HG03097 (cell line): ENCODE measurements at regions not wholly inside any gene's neighbourhood (a gene's known extent, or its start where the extent isn't known, plus 50 kb on each side); places are given as distances from the start of the nearest gene placed in this dataset.
"Not testable (repeated sequence)": the region's sequence is repeated elsewhere in the genome, so short reads cannot be mapped to it uniquely, and the experiment has no call there.

Experiments
- ATAC-seq: cut with Tn5 transposase; IDR thresholded peaks from one replicate; pipeline ENCODE4 v1.9.1; 2021; ENCODE audit not compliant: unreplicated experiment, low FRiP score

- not testable (repeated sequence) for ATAC-seq
Measured at GRCh38 chr2:87629491-87630458, 118.1 kb upstream of the PLGLB2 start.

DNA sequence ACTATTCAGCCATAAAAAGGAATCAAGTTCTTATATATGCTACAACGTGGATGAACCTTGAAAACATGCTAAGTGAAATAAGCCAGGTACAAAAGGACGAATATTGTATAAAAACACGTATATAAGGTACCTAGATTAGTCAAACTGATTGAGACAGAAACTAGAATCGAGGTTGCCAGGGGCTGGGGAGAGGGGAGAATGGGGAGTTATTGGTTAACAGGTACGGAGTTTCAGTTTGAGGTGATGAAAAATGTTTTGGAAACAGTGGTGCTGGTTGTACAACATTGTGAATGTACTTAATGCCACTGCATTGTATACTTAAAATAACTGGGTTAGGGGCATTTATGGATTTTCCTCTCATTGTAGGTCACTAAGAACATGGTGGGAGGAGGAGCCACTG lies 117.0 kb upstream of the PLGLB2 start:
- ATAC-seq = peak; percentile 63

DNA sequence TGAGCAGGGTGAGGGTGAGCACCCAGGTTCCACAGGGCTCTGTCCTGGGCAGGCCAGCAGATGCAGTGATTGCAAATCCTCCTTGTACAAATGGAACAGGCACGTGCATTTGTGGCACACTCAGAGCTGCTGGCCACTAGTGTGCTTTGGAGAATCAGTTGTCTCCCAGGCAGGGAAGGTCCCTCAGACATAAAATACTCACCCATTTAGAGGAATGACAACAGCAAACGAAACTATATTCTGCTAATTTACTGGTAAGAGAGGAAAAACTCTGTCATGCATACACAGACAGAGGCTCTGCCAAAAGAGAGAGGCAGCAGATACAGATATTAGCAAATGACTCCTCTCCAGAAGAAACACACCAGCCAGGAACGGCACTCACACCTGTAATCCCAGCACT lies 116.5 kb upstream of the PLGLB2 start:
- ATAC-seq = not testable (repeated sequence)

DNA sequence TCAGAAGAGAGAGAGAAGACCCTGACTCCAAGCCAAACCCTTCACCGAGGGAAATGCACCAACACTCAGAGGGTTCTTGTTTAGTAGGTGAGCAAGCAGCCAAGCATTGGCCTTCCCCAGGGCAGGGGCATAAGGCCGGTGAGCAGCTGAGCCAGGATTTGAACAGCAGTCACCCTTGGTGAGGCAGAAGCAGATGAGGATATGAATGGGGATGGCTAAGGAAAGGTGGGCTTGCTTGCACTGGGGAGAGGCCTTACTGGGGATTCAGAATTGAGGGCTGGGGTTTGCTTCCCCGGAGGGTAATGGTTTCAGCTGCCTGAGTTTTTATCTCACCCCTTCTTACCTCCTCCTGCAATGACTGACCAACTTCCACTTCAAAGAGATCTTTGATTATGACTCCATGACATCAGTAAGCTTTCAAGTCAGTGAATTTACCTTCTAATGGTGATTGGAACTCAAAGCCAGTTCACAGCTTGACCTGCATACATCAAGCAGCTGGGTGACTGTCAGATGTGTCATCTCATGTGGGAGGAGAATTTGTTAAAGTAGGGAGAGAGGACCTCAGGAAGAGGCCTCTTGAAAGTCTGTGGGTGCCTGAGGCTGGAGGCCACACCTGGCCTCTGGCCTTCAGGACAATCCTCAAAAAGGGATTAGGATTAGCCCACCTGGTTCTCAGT lies 114.5 kb upstream of the PLGLB2 start:
- ATAC-seq = not testable (repeated sequence)

DNA sequence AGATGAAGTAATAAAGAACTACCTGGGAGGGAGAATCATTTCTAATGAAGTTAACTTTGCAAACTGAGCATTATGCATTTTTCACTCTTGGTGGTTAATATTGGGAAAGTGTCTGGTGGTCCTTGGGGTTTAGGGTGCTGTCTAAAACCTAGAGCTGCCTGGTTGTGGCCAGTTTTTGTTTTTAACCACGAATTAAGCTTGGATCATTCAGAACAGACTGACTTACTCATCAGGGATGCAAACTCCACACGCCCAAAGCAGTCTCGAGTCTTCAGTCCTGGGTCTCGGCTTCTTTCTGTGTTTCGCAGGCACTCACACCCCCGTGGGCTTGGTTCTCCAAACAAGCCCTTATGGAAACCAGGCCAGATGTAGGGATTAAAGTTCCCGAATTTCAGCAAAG lies 113.8 kb upstream of the PLGLB2 start:
- not testable (repeated sequence) for ATAC-seq

DNA sequence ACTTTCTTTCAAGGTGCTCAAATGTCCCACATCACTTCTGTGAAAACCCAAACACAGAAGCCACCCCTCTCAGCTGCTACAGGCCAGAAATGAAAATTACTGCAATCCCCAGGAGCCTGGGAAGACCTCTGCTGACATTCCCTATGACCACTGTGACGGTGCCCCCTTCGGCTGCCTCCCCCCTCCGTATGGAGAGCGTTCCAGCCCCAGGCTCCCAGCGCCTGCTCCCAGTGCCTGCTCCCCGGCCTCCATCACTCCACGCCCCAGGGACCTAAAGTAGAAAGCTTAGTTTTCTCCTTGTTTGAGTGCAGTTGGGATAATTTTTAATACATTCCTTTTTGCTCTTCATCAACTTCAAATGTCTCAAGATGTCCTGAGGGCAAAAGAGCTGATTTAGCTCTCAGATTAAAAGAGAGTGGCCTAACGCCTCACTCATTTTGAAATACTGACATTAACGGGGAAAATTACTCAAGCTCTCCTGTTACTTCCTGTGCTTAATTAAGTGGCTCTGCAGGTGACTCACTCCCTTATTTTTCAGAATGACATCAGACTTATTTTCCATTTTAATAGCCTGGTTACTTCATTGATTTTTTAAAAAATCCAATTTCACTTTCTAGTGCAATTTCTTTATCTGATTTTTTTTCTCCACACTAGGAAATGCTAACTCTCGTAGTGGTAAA lies 112.8 kb upstream of the PLGLB2 start:
- ATAC-seq = not testable (repeated sequence)

DNA sequence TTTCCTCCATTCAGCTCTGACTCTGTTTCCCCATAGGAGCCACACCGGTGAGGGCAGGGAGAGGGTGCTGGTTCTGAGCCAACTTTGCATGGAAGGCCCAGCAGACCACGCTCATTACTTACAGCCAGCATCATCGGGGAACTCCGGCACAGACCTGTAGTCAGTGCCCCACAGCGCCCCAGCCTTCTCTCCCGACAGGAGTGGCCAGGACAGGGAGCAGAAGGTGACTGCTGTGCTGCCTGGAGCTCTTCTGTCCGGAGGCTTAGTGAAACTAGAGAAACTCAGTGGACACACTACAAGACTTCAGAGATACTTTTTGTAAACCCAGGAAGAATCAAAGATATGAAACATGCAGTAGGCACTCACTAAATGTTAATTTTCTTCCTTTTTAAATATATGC lies 111.6 kb upstream of the PLGLB2 start:
- ATAC-seq = not testable (repeated sequence)

DNA sequence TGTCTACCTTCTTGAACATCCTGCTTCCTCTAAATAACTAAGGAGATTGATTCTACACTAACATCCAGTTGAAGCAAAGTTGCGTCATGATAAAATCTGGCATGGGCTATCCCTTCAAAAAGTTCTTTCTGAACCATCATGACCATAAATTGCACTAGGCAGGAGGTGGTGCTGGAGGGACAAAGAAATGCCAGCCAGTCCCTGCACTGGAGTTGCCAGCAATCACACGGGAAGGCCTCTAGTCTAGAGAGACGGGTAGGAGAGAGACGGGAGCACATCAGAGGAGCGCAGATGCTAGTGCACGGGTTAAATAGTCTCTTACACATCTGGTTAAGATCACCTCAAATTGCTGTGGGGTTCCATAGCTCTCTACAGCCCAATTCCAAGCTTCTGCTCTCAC lies 111.2 kb upstream of the PLGLB2 start:
- not testable (repeated sequence) for ATAC-seq

DNA sequence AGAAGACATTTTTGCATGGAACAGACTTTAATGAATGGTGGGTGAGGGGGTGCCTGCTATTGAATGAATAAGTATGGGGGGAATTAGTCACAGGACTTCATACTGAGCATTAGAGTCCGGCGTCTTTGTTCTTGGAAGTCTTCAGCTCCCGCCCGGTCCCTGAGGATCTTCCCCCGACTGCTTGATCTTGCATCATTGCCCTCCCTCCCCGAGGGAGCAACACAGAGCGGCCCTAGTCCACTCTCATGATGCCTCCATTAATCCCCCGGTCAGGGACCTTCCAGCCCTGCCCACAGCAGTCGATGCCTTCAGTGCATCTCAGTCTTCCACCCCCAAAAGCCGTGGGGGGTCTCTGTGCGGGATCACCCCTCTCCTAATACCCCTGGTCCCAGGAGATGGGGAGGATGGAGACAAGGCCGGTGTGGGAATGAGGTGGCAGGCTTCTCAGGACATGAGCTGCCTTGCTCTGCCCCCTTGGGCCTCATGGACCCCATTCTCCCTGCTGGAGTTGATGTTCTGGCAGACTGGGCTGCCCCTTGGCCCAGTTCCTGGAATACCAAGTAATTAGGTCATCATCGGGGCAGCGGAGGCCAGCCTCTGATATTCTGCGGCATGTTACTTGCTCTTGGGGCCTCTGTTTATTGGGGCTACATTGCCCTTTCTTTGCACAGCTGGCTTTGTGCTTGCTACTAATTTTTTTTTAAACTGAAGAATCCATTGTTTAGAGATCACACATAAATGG lies 110.5 kb upstream of the PLGLB2 start:
- not testable (repeated sequence) for ATAC-seq

DNA sequence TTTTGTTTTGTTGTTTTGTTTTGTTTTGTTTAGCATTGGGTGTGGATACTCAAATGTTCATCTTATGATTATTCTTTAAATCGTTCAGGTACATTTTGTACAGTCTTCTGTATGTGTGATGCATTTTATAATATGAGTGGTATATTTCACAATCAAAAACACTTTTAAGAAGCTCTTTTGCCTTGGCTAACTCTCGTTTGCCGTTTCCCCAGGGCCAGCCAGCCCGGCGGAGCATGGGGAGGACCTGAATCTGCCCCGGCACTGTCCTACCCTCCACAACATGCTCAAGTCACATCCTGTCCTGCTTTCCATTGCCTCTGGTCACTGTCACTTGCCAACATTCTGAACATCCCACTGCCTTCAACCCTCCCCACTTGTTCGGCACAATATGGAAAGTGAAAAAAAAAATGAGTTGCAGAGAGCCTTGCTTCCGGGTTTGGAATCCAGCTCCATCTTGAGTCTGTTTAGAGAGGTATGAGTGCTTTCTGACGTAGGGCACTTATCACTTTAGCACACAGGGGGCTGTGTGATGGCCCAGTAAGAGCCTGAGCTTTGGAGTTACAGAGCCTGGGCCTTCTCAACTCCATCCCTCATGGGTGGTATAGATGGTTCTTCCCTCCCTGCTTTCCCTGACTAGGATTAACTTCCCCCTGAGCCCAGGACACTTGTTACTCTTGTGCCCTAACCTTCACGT lies 109.6 kb upstream of the PLGLB2 start:
- ATAC-seq = not testable (repeated sequence)

DNA sequence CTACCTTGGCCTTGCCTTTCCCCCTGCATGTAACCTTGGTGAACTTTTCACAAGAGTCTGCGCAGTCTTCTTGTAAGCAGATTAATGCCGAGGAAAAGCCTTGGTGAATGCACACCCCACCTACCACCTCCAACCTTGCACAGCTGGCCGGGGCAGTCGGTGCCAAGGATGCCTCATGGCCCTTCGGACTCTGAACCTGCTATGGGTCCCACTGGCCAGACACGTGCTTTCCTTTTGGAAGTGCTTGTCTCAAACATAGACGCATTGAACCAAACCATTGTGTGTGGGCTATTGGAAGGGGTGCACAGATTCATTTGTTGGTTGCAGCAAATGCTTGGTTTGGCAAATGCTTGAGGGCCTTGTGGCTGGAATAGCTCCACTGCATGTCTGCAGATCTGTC lies 109.0 kb upstream of the PLGLB2 start:
- not testable (repeated sequence) for ATAC-seq

GRCh38 chr2:87639801-87640440 lies 108.0 kb upstream of the PLGLB2 start:
- ATAC-seq = not testable (repeated sequence)

GRCh38 chr2:87640961-87641563 lies 106.8 kb upstream of the PLGLB2 start:
- ATAC-seq = not testable (repeated sequence)

DNA sequence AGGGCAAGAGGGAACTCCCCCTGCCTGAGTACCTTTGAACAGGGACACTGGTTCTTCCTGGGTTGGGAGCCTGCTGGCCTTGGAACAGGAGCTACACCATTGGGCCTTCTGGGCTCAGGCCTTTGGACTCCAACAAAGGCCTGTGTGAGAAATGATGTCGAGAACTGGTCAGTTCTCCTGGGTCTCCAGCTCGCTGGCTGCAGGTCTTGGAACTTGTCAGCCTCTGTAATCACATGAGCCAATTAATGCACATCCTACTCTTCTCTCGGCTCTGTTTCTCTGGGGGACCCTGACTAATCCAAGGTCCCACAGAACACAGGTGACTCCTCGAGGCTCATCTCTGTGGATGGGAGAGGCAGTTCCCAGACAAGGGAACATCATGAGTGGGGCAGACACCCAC lies 104.7 kb upstream of the PLGLB2 start:
- not testable (repeated sequence) for ATAC-seq

- ATAC-seq = not testable (repeated sequence)
Measured at GRCh38 chr2:87647737-87648498, 100.0 kb upstream of the PLGLB2 start.

GRCh38 chr2:87648815-87649214 lies 99.1 kb upstream of the PLGLB2 start:
- ATAC-seq = not testable (repeated sequence)

DNA sequence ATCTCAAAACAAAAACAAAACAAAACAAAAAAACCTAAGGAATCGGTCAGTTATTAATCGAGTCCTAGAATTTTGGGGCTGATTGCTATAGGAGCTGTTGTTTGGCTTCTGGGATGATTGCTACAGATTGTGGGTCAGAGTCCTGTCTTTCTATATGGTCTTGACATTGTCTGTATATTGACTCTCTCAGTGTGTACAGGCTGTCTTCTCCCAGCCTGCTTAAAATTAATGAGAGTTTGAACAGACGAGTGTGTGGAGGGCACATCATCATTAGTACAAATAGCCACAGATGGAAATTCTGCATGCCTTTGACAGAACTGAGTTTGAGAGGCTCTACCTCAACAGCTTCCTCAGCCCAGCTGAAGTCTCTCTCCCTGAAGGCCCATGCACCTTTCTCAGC lies 98.0 kb upstream of the PLGLB2 start:
- not testable (repeated sequence) for ATAC-seq

- ATAC-seq = not testable (repeated sequence)
Measured at GRCh38 chr2:87650837-87651236, 97.0 kb upstream of the PLGLB2 start.
